ENCODE measurements at regions not wholly inside any gene's neighbourhood (a gene's known extent, or its start where the extent isn't known, plus 50 kb on each side); places are given as distances from the start of the nearest gene placed in this dataset.

DNA sequence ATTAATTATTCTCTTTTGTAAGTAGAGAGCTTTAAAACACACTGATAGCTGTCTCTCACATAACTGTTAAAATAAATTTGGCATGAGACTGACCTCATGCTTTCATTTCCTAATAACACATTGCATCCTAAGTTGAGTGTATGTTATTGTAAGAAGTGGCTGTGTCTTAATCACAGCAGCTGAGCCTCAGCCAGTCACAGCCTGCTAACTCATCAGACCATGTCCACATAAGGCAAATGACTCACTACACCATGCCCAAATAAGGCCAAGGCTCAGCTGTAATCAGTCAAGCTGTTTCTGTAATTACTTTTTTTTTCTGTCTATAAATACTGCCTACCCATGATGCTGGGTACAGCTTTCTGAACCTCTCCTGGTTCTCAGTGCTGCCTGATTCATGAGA, 860.9 kb downstream of the XPNPEP1 start:
- TF ChIP-seq, protein P1, sequence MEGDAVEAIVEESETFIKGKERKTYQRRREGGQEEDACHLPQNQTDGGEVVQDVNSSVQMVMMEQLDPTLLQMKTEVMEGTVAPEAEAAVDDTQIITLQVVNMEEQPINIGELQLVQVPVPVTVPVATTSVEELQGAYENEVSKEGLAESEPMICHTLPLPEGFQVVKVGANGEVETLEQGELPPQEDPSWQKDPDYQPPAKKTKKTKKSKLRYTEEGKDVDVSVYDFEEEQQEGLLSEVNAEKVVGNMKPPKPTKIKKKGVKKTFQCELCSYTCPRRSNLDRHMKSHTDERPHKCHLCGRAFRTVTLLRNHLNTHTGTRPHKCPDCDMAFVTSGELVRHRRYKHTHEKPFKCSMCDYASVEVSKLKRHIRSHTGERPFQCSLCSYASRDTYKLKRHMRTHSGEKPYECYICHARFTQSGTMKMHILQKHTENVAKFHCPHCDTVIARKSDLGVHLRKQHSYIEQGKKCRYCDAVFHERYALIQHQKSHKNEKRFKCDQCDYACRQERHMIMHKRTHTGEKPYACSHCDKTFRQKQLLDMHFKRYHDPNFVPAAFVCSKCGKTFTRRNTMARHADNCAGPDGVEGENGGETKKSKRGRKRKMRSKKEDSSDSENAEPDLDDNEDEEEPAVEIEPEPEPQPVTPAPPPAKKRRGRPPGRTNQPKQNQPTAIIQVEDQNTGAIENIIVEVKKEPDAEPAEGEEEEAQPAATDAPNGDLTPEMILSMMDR (IDR thresholded peaks at IDR 0.05) = no peak
- TF ChIP-seq EZH2 (IDR thresholded peaks at IDR 0.05; ENCODE audit: borderline replicate concordance, insufficient read depth, low read depth, low read length, poor library complexity, severe bottlenecking) = no peak

All from B cell (primary cell).